HG02678 (cell line): ENCODE measurements at regions not wholly inside any gene's neighbourhood (a gene's known extent, or its start where the extent isn't known, plus 50 kb on each side); places are given as distances from the start of the nearest gene placed in this dataset.
A peak's percentile ranks its signal among the peaks of the same experiment; 100 is the strongest.

ENCODE experiments used
- ATAC-seq: cut with Tn5 transposase; IDR thresholded peaks from one replicate; pipeline ENCODE4 v1.9.1; 2021; ENCODE audit warnings: mild to moderate bottlenecking, moderate library complexity; ENCODE audit not compliant: unreplicated experiment

GRCh38 chr2:121084130-121084680 is 200.8 kb downstream of the TFCP2L1 start:
- ATAC-seq, result no peak

- no peak for ATAC-seq
These were observed 199.2 kb downstream of the TFCP2L1 start for GRCh38 chr2:121085801-121086200.

GRCh38 chr2:121086450-121086849 is 198.6 kb downstream of the TFCP2L1 start:
- no peak for ATAC-seq

GRCh38 chr2:121087117-121087516 is 197.9 kb downstream of the TFCP2L1 start:
- ATAC-seq, result no peak

- ATAC-seq, result no peak
These were observed 196.5 kb downstream of the TFCP2L1 start for GRCh38 chr2:121088251-121089165.

- ATAC-seq, result no peak
These were observed 195.9 kb downstream of the TFCP2L1 start for GRCh38 chr2:121089166-121089510.

- no peak for ATAC-seq
These were observed 194.8 kb downstream of the TFCP2L1 start for GRCh38 chr2:121090088-121090715.

- no peak for ATAC-seq
These were observed 192.9 kb downstream of the TFCP2L1 start for GRCh38 chr2:121092095-121092494.

- ATAC-seq, result no peak
These were observed 191.3 kb downstream of the TFCP2L1 start for GRCh38 chr2:121093692-121094091.

- ATAC-seq, result no peak
These were observed 190.9 kb downstream of the TFCP2L1 start for GRCh38 chr2:121094101-121094500.

- no peak for ATAC-seq
These were observed 190.2 kb downstream of the TFCP2L1 start for GRCh38 chr2:121094845-121095244.

GRCh38 chr2:121095257-121096080 is 189.5 kb downstream of the TFCP2L1 start:
- peak; percentile 49 for ATAC-seq

GRCh38 chr2:121096611-121097010 is 188.4 kb downstream of the TFCP2L1 start:
- ATAC-seq, result no peak

- ATAC-seq, result no peak
These were observed 186.4 kb downstream of the TFCP2L1 start for GRCh38 chr2:121098556-121098955.

- ATAC-seq, result no peak
These were observed 185.4 kb downstream of the TFCP2L1 start for GRCh38 chr2:121099329-121100290.

GRCh38 chr2:121101093-121101715 is 183.8 kb downstream of the TFCP2L1 start:
- ATAC-seq, result no peak

- ATAC-seq, result no peak
These were observed 182.1 kb downstream of the TFCP2L1 start for GRCh38 chr2:121102941-121103340.

- ATAC-seq, result no peak
These were observed 181.0 kb downstream of the TFCP2L1 start for GRCh38 chr2:121103960-121104359.

- ATAC-seq, result no peak
These were observed 180.3 kb downstream of the TFCP2L1 start for GRCh38 chr2:121104721-121105141.
